ENCODE measurements at regions not wholly inside any gene's neighbourhood (a gene's known extent, or its start where the extent isn't known, plus 50 kb on each side); places are given as distances from the start of the nearest gene placed in this dataset.

DNA sequence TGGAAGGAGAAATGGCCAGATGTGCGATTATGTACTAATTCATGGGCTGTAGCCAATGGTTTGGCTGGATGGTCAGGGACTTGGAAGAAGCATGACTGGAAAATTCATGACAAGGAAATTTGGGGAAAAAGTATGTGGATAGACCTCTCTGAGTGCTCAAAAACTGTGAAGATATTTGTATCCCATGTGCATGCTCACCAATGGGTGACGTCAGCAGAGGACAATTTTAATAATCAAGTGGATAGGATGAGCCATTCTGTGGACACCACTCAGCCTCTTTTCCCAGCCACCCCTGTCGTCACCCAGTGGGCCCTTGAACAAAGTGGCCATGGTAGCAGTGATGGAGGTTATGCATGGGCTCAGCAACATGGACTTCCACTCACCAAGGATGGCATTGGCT, 490.9 kb upstream of the CBLB start:
- no peak for TF ChIP-seq CTCF (IDR thresholded peaks at IDR 0.05; ENCODE audit: low read length)
- TF ChIP-seq EZH2 (IDR thresholded peaks at IDR 0.05; ENCODE audit: borderline replicate concordance, low read length): no peak

Data from OCI-LY1 (cell line).